PC-3 (cell line): ENCODE measurements at regions not wholly inside any gene's neighbourhood (a gene's known extent, or its start where the extent isn't known, plus 50 kb on each side); places are given as distances from the start of the nearest gene placed in this dataset.

ENCODE experiments used
- EZH2 ChIP-seq: fragments of 300-600 bp; sonication (generic); IDR thresholded peaks from one replicate; pipeline ENCODE4 v1.6.1; 2017; ENCODE audit warnings: antibody characterized with exemption, mild to moderate bottlenecking, low read length; ENCODE audit not compliant: unreplicated experiment
- EZH2phosphoT487 ChIP-seq: fragments of 300-600 bp; sonication (generic); IDR thresholded peaks from 2 replicates; pipeline ENCODE4 v1.6.1; 2018; ENCODE audit warnings: mild to moderate bottlenecking, antibody characterized with exemption, low read length, borderline replicate concordance
- TF ChIP-seq, protein P1 (sequence below): fragments of 300-600 bp; sonication (generic); conservative IDR thresholded peaks from 2 replicates; pipeline ENCODE4 v1.5.1; 2017; ENCODE audit warnings: antibody characterized with exemption, low read depth, mild to moderate bottlenecking, low read length

DNA sequence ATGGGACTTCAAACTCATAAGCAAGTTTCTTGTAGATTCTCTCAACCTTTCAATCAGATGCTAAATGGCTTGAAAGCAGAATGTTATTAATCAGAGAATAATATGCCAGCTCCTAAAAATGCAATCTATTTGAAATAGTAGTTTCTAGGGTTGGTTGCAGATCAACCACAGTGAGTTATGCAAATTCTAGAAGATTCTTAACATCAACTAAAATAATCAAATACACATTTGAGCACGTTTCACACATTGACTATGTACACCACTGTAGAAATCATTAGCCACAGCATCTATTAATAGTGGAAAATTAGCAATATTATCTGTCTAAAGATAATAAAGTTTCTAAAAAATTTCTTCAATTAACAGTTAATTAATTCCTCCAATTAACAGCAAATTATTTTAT lies 141.9 kb upstream of the GJE1 start:
- TF ChIP-seq, protein P1, sequence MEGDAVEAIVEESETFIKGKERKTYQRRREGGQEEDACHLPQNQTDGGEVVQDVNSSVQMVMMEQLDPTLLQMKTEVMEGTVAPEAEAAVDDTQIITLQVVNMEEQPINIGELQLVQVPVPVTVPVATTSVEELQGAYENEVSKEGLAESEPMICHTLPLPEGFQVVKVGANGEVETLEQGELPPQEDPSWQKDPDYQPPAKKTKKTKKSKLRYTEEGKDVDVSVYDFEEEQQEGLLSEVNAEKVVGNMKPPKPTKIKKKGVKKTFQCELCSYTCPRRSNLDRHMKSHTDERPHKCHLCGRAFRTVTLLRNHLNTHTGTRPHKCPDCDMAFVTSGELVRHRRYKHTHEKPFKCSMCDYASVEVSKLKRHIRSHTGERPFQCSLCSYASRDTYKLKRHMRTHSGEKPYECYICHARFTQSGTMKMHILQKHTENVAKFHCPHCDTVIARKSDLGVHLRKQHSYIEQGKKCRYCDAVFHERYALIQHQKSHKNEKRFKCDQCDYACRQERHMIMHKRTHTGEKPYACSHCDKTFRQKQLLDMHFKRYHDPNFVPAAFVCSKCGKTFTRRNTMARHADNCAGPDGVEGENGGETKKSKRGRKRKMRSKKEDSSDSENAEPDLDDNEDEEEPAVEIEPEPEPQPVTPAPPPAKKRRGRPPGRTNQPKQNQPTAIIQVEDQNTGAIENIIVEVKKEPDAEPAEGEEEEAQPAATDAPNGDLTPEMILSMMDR = no peak
- no peak for TF ChIP-seq EZH2
- TF ChIP-seq EZH2phosphoT487 = no peak
